CD8-positive, alpha-beta memory T cell (primary cell): ENCODE measurements at regions not wholly inside any gene's neighbourhood (a gene's known extent, or its start where the extent isn't known, plus 50 kb on each side); places are given as distances from the start of the nearest gene placed in this dataset.

Experiments
- CTCF ChIA-PET: fragments of 350-600 bp; sonication (Branson Sonifier 250); formaldehyde crosslinking; loops from one replicate; lab custom pipeline; 2021; ENCODE audit warnings: antibody characterized with exemption; lab: Charles Lee
- POLR2A ChIA-PET: fragments of 350-600 bp; sonication (Branson Sonifier 250); formaldehyde crosslinking; loops from one replicate; lab custom pipeline; 2021; ENCODE audit warnings: antibody characterized with exemption; lab: Charles Lee
- DNase-seq, 5 donors: peaks; one replicate each; pipeline versions ENCODE4 v3.0.0 to v3.0.0-alpha.2; 2020 to 2022; ENCODE audit warnings: mixed read lengths in 1 of 5
- H3K27ac ChIP-seq: one replicate; pipeline ENCODE4 v1.7.0; 2013; ENCODE audit warnings: low read depth, mild to moderate bottlenecking, low read length, moderate library complexity
- H3K27me3 ChIP-seq: 2 replicates; pipeline ENCODE4 v1.7.0; 2013; ENCODE audit warnings: low read length, mild to moderate bottlenecking; ENCODE audit not compliant: insufficient read depth, poor library complexity, severe bottlenecking
- H3K36me3 ChIP-seq: 2 replicates; pipeline ENCODE4 v1.7.0; 2013; ENCODE audit warnings: mild to moderate bottlenecking, low read length, moderate library complexity; ENCODE audit not compliant: insufficient read depth
- H3K4me1 ChIP-seq: 2 replicates; pipeline ENCODE4 v1.7.0; 2013; ENCODE audit warnings: mild to moderate bottlenecking, low read length, moderate library complexity; ENCODE audit not compliant: insufficient read depth
- H3K4me3 ChIP-seq: 2 replicates; pipeline ENCODE4 v1.7.0; 2013; ENCODE audit warnings: mild to moderate bottlenecking, low read length
- H3K9me3 ChIP-seq: 2 replicates; pipeline ENCODE4 v1.7.0; 2013; ENCODE audit warnings: mild to moderate bottlenecking, low read length
- H3K27ac Mint-ChIP-seq, 8 donors: one replicate each; pipeline ENCODE4 v1.8.0; 2020 to 2021; ENCODE audit warnings: mixed read lengths in 8 of 8, mild to moderate bottlenecking in 6 of 8, inconsistent platforms in 3 of 8, moderate library complexity in 3 of 8
- H3K27me3 Mint-ChIP-seq, 2 donors: one replicate each; pipeline ENCODE4 v1.8.0; 2020 to 2021; ENCODE audit warnings: mixed read lengths in 2 of 2, mild to moderate bottlenecking in 1 of 2, moderate library complexity in 1 of 2
- H3K36me3 Mint-ChIP-seq, 3 donors: one replicate each; pipeline ENCODE4 v1.8.0; 2020 to 2021; ENCODE audit warnings: mixed read lengths in 3 of 3, inconsistent platforms in 1 of 3, mild to moderate bottlenecking in 1 of 3
- H3K4me1 Mint-ChIP-seq, 3 donors: one replicate each; pipeline ENCODE4 v1.8.0; 2020 to 2021; ENCODE audit warnings: mixed read lengths in 3 of 3, inconsistent platforms in 1 of 3, mild to moderate bottlenecking in 1 of 3
- H3K4me3 Mint-ChIP-seq, 7 donors: one replicate each; pipeline ENCODE4 v1.8.0; 2020 to 2021; ENCODE audit warnings: mixed read lengths in 7 of 7, mild to moderate bottlenecking in 6 of 7, moderate library complexity in 4 of 7, inconsistent platforms in 2 of 7
- H3K9me3 Mint-ChIP-seq, 5 donors: one replicate each; pipeline ENCODE4 v1.8.0; 2020 to 2022; ENCODE audit warnings: mixed read lengths in 5 of 5, mild to moderate bottlenecking in 3 of 5, moderate library complexity in 2 of 5, inconsistent platforms in 1 of 5

- no peak overlapping the region for H3K4me3 ChIP-seq
- Mint-ChIP-seq H3K36me3 (no peaks in the 10 kb centered on the region), H3K27ac (no peak overlapping the region), H3K9me3 (peaks cover 0 to 2% (median 0%) of the 10 kb centered on the region in 5 donors), H3K27me3 (no peaks in the 10 kb centered on the region), H3K4me1 (no peaks in the 10 kb centered on the region), H3K4me3 (no peak overlapping the region)
- no peak for DNase-seq
- H3K27me3 ChIP-seq: no peaks in the 10 kb centered on the region
- POLR2A ChIA-PET: no interaction called here
- no peaks in the 10 kb centered on the region for H3K4me1 ChIP-seq
- no peaks in the 10 kb centered on the region for H3K36me3 ChIP-seq
- no peaks in the 10 kb centered on the region for H3K9me3 ChIP-seq
- CTCF ChIA-PET: no interaction called here
- H3K27ac ChIP-seq: no peak overlapping the region
These were observed 267.2 kb downstream of the MAT2B start for GRCh38 chr5:163772644-163773043.

DNA sequence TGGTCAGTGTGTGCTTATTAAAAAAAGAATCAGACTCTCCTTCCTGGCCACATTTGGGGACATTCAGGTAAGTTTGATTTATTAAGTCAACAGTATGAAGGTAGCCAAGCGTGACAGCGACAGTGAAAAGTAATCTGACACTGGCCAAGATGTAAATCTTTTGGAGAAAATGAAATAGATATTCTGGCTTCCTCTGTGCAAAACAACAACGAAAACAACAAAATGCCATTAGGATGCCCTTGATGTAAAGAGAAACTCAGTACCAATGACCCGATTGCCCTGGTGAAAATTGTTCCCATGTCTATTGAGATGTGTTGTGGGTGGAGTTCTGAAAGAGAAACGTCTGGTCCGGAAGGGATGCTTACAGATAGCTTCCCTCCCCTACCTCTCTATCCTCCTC is 267.8 kb downstream of the MAT2B start:
- Mint-ChIP-seq H3K9me3 (peaks cover 0 to 5% (median 2%) of the 10 kb centered on the region in 5 donors), H3K27me3 (no peaks in the 10 kb centered on the region), H3K4me1 (no peaks in the 10 kb centered on the region), H3K36me3 (no peaks in the 10 kb centered on the region), H3K4me3 (no peak overlapping the region), H3K27ac (no peak overlapping the region)
- no peaks in the 10 kb centered on the region for H3K9me3 ChIP-seq
- no peak overlapping the region for H3K4me3 ChIP-seq
- CTCF ChIA-PET: no interaction called here
- DNase-seq: no peak
- no peaks in the 10 kb centered on the region for H3K4me1 ChIP-seq
- H3K27ac ChIP-seq: no peak overlapping the region
- POLR2A ChIA-PET: no interaction called here
- no peaks in the 10 kb centered on the region for H3K27me3 ChIP-seq
- no peaks in the 10 kb centered on the region for H3K36me3 ChIP-seq

GRCh38 chr5:163789870-163790269 is 284.5 kb downstream of the MAT2B start:
- POLR2A ChIA-PET: no interaction called here
- no peak overlapping the region for H3K4me3 Mint-ChIP-seq

GRCh38 chr5:163790497-163790896 is 285.1 kb downstream of the MAT2B start:
- Histone ChIP-seq H3K4me3 (no peak overlapping the region), H3K27ac (no peak overlapping the region), H3K4me1 (no peaks in the 10 kb centered on the region), H3K27me3 (no peaks in the 10 kb centered on the region), H3K9me3 (no peaks in the 10 kb centered on the region), H3K36me3 (no peaks in the 10 kb centered on the region)
- Mint-ChIP-seq H3K4me1 (no peaks in the 10 kb centered on the region), H3K27ac (no peak overlapping the region), H3K4me3 (no peak overlapping the region), H3K9me3 (peaks cover 0 to 17% (median 3%) of the 10 kb centered on the region in 5 donors), H3K36me3 (peaks cover 0 to 1% (median 0%) of the 10 kb centered on the region in 3 donors), H3K27me3 (no peaks in the 10 kb centered on the region)
- ChIA-PET CTCF (no interaction called here), POLR2A (no interaction called here)
- DNase-seq: no peak

More at GRCh38 chr5:163789870-163790269, 284.5 kb downstream of the MAT2B start:
- no peaks in the 10 kb centered on the region for H3K9me3 ChIP-seq
- H3K27me3 ChIP-seq: no peaks in the 10 kb centered on the region
- Mint-ChIP-seq H3K27ac (no peak overlapping the region), H3K36me3 (no peaks in the 10 kb centered on the region), H3K27me3 (no peaks in the 10 kb centered on the region), H3K9me3 (peaks cover 0 to 15% (median 2%) of the 10 kb centered on the region in 5 donors), H3K4me1 (no peaks in the 10 kb centered on the region)
- CTCF ChIA-PET: no interaction called here
- H3K36me3 ChIP-seq: no peaks in the 10 kb centered on the region
- no peak for DNase-seq
- no peak overlapping the region for H3K27ac ChIP-seq
- H3K4me1 ChIP-seq: no peaks in the 10 kb centered on the region
- H3K4me3 ChIP-seq: no peak overlapping the region

DNA sequence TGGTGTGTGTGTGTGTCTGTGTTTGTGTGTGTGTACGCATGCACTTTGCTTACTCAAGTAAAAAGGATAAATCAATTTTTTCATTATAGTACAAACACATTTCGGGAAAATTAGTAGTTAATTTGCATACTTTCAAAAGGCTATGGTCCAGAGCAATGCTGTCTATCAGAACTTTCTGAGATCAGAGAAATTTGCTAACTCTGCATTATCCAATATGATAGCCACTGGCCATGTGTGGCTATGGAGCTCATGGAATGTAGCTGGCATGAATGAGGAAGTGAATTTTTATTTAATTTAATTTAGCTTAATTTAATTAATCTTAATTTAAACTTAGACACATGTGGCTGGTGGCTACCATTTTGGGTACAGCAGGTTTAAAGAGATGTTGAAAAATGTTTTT is 289.6 kb downstream of the MAT2B start:
- no peak for DNase-seq
- H3K4me3 Mint-ChIP-seq: no peak overlapping the region
- no peaks in the 10 kb centered on the region for H3K27me3 ChIP-seq
- H3K36me3 Mint-ChIP-seq: peaks cover 0 to 2% (median 0%) of the 10 kb centered on the region in 3 donors
- H3K9me3 Mint-ChIP-seq: peaks cover 0 to 18% (median 2%) of the 10 kb centered on the region in 5 donors
- H3K4me1 Mint-ChIP-seq: no peaks in the 10 kb centered on the region
- no peaks in the 10 kb centered on the region for H3K9me3 ChIP-seq
- no peaks in the 10 kb centered on the region for H3K36me3 ChIP-seq
- POLR2A ChIA-PET: no interaction called here
- H3K27ac Mint-ChIP-seq: no peak overlapping the region
- H3K27ac ChIP-seq: no peak overlapping the region
- no peak overlapping the region for H3K4me3 ChIP-seq
- H3K27me3 Mint-ChIP-seq: no peaks in the 10 kb centered on the region
- CTCF ChIA-PET: no interaction called here
- no peaks in the 10 kb centered on the region for H3K4me1 ChIP-seq

DNA sequence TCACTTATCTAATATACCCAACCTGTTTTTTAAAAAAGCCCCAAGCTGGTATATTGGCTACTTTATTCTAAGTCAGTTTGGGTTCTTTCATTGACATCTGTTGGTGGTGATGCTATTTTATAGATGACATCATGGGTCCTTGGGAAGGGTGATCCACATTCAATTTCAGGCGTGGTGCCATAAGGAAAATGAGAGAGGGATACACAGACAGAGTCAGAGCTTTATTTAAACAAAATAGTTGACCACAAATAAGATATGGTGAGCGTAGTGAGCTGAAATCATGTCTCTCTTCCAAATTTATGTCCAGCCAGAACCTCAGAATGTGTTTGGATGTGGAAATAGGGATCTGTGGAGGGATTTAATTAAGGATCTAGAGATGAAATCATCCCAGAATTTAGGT is 302.4 kb downstream of the MAT2B start:
- Mint-ChIP-seq H3K27me3 (no peaks in the 10 kb centered on the region), H3K9me3 (peaks cover 0 to 12% (median 0%) of the 10 kb centered on the region in 5 donors), H3K36me3 (no peaks in the 10 kb centered on the region), H3K4me3 (no peak overlapping the region), H3K4me1 (no peaks in the 10 kb centered on the region), H3K27ac (no peak overlapping the region)
- DNase-seq: no peak
- Histone ChIP-seq H3K9me3 (no peaks in the 10 kb centered on the region), H3K27ac (no peak overlapping the region), H3K27me3 (no peaks in the 10 kb centered on the region), H3K36me3 (no peaks in the 10 kb centered on the region), H3K4me1 (no peaks in the 10 kb centered on the region), H3K4me3 (no peak overlapping the region)
- CTCF ChIA-PET: no interaction called here
- POLR2A ChIA-PET: no interaction called here

DNA sequence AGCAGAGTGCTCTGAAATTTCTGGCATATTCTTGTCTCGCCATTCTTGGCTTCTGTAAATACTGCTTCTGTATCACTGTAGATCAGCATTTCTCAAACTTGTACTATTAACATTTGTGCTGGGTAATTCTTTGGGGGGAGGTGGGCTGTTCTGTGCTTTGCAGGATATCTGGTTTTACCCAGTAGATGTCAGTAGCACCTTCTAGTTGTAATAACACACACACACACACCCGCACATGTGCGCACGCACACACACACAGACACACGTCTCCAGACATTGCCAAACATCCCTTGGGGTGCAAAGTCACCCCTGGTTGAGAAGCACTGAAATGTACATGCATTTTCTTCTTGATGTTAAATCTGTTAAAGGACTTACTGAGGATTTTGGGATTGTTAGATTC is 304.1 kb downstream of the MAT2B start:
- DNase-seq: no peak
- H3K36me3 ChIP-seq: no peaks in the 10 kb centered on the region
- no peaks in the 10 kb centered on the region for H3K4me1 ChIP-seq
- H3K4me1 Mint-ChIP-seq: no peaks in the 10 kb centered on the region
- H3K4me3 ChIP-seq: no peak overlapping the region
- no peak overlapping the region for H3K27ac Mint-ChIP-seq
- H3K36me3 Mint-ChIP-seq: no peaks in the 10 kb centered on the region
- ChIA-PET CTCF (no interaction called here), POLR2A (no interaction called here)
- H3K9me3 ChIP-seq: no peaks in the 10 kb centered on the region
- H3K27me3 Mint-ChIP-seq: no peaks in the 10 kb centered on the region
- H3K27me3 ChIP-seq: no peaks in the 10 kb centered on the region
- H3K4me3 Mint-ChIP-seq: no peak overlapping the region
- H3K27ac ChIP-seq: no peak overlapping the region
- peaks cover 0 to 9% (median 0%) of the 10 kb centered on the region in 5 donors for H3K9me3 Mint-ChIP-seq

DNA sequence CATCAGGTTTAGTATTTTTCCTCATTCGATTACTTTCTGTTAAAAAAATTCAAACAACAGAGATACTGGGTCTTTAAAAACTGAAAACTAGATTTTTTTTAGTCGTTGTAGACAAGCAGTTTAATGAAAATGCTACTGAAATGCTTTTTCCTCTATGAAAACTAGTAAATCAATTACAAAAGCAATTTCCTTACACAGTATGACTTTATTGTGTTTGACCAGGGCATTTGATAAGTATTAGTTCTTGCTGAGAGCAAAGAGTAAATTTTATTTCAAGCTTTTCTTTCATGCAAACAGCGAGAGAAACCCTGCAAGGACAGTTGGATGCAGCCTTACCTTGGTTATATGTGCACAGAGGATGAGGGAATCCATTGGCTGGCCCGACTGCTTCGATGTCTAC is 308.5 kb downstream of the MAT2B start:
- H3K27me3 Mint-ChIP-seq: no peaks in the 10 kb centered on the region
- no peak overlapping the region for H3K27ac Mint-ChIP-seq
- Histone ChIP-seq H3K9me3 (no peaks in the 10 kb centered on the region), H3K4me1 (no peaks in the 10 kb centered on the region), H3K27ac (no peak overlapping the region), H3K27me3 (no peaks in the 10 kb centered on the region), H3K36me3 (no peaks in the 10 kb centered on the region), H3K4me3 (no peak overlapping the region)
- H3K36me3 Mint-ChIP-seq: no peaks in the 10 kb centered on the region
- peaks cover 0 to 16% (median 2%) of the 10 kb centered on the region in 5 donors for H3K9me3 Mint-ChIP-seq
- CTCF ChIA-PET: no interaction called here
- no peak overlapping the region for H3K4me3 Mint-ChIP-seq
- POLR2A ChIA-PET: no interaction called here
- no peaks in the 10 kb centered on the region for H3K4me1 Mint-ChIP-seq
- no peak for DNase-seq
